ENCODE measurements at regions not wholly inside any gene's neighbourhood (a gene's known extent, or its start where the extent isn't known, plus 50 kb on each side); places are given as distances from the start of the nearest gene placed in this dataset.

DNA sequence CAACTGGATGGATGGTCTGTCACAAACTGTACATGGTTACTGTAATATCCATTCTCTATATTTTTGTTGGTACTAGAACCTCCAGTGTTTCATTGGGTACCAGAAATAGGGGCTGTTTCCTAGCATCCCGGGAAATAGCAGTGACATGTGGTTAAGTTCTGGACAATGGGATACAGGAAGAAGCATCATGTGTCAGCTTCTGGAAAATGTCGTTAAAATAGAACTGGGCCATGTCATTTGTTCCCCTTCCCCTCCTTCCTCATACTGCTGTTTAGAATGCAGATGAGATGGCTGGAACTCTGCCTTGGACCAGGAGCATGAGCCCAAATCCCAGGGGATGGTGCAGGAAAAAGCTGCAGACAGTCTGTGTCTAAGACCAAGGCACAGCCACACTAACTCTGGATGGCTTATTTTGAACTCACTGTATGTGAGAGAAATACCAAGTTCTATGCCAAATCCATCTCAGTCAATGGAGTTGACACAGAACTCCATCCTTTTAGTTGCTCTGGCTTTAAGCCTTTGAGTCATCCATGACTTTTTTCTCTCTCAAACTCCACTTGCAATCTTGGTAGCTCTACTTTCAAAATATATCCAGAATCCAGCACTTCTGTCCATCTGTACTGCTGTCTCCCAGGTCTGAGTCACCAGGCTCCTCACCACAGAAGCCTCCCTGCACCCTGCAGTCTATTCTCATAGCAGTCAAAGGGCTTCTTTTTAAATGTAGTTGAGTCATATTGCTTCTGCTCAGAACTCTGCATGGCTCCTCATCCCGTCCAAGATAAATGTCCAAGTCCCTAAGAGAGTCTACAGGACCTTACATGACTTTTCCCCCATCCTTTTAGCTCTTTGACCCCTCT, 184.2 kb downstream of the NSG2 start:
- TF ChIP-seq, protein P1, sequence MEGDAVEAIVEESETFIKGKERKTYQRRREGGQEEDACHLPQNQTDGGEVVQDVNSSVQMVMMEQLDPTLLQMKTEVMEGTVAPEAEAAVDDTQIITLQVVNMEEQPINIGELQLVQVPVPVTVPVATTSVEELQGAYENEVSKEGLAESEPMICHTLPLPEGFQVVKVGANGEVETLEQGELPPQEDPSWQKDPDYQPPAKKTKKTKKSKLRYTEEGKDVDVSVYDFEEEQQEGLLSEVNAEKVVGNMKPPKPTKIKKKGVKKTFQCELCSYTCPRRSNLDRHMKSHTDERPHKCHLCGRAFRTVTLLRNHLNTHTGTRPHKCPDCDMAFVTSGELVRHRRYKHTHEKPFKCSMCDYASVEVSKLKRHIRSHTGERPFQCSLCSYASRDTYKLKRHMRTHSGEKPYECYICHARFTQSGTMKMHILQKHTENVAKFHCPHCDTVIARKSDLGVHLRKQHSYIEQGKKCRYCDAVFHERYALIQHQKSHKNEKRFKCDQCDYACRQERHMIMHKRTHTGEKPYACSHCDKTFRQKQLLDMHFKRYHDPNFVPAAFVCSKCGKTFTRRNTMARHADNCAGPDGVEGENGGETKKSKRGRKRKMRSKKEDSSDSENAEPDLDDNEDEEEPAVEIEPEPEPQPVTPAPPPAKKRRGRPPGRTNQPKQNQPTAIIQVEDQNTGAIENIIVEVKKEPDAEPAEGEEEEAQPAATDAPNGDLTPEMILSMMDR (IDR thresholded peaks at IDR 0.05; ENCODE audit: extremely low read depth in 1 of 2, insufficient read depth in 1 of 2, low read depth in 1 of 2, low read length in 2 of 2): no peak
- TF ChIP-seq, protein P2, sequence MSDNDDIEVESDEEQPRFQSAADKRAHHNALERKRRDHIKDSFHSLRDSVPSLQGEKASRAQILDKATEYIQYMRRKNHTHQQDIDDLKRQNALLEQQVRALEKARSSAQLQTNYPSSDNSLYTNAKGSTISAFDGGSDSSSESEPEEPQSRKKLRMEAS (IDR thresholded peaks at IDR 0.05; ENCODE audit: insufficient read depth, insufficient read length): no peak
- Histone ChIP-seq H3K27me3 (ENCODE audit: control insufficient read depth in 2 of 2, insufficient read depth in 2 of 2, low read length in 2 of 2) (no peaks in the 10 kb centered on the region), H3K4me2 (ENCODE audit: insufficient read depth, low read length) (no peak overlapping the region), H3K4me1 (ENCODE audit: control insufficient read depth, extremely low read depth, insufficient read depth, low read length) (no peaks in the 10 kb centered on the region), H3K4me3 (replicated peaks in 1 of 3; ENCODE audit: insufficient read depth in 1 of 3, low read depth in 1 of 3, low read length in 3 of 3) (no peak overlapping the region), H3K9ac (replicated peaks; ENCODE audit: extremely low read depth, insufficient read depth, low read length) (no peak overlapping the region), H3K36me3 (ENCODE audit: control insufficient read depth in 2 of 2, extremely low read depth in 1 of 2, insufficient read depth in 2 of 2, low read length in 2 of 2) (no peaks in the 10 kb centered on the region), H4K20me1 (replicated peaks; ENCODE audit: control insufficient read depth, extremely low read depth, insufficient read depth, low read length) (no peaks in the 10 kb centered on the region), H3K27ac (ENCODE audit: insufficient read depth, low read depth, low read length) (no peak overlapping the region), H2AFZ (ENCODE audit: low read depth, low read length) (no peak overlapping the region), H3K79me2 (ENCODE audit: control insufficient read depth, insufficient read depth, low read length) (no peaks in the 10 kb centered on the region), H3K9me1 (replicated peaks; ENCODE audit: control insufficient read depth, extremely low read depth, insufficient read depth, low read length) (no peaks in the 10 kb centered on the region), H3K9me3 (replicated peaks; ENCODE audit: control insufficient read depth, insufficient read depth, low read length) (peaks cover 4% of the 10 kb centered on the region)
- no TSS peak for BruUV-seq (replicated peaks)
- no peak for DNase-seq (ENCODE audit: low read depth, low spot score)
- dilution Hi-C loops (cut with MboI; ENCODE audit: extremely low pct_ligation_motif_present, low sequenced_read_pairs): no loop called here
- FAIRE-seq: no peak
- intact Hi-C loops (cut with micrococcal nuclease): no loop called here
- ChIA-PET CTCF (no interaction called here), POLR2A (no interaction called here)

DNA sequence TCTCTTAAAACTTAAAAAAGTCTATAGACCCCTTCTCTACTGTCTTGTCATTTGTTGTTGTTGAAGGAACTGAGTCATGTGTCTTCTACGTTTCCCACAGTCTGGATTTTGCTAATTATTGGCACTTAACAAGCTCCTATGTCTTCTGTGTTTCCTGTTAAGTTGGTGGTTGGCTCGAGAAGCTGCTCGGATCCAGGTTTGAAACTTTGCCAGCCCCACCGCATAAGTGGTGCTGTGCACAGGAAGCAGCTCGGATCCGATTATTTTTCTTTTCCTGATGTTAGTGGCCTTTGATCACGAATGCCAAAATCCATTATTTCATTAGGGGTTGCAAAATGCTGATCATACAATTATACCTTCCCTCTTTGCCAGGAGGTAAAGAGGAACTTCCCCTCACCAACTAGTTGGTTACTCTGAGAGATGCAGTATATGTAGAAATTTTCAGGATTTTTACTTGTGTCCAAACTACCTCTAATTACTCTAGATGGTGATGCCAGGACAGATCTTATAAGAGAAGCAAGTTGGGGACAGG, 186.5 kb downstream of the NSG2 start:
- Histone ChIP-seq H4K20me1 (replicated peaks; ENCODE audit: control insufficient read depth, extremely low read depth, insufficient read depth, low read length) (no peaks in the 10 kb centered on the region), H3K9me3 (replicated peaks; ENCODE audit: control insufficient read depth, insufficient read depth, low read length) (peaks cover 9% of the 10 kb centered on the region), H3K27me3 (ENCODE audit: control insufficient read depth in 2 of 2, insufficient read depth in 2 of 2, low read length in 2 of 2) (no peaks in the 10 kb centered on the region), H3K9me1 (replicated peaks; ENCODE audit: control insufficient read depth, extremely low read depth, insufficient read depth, low read length) (no peaks in the 10 kb centered on the region), H3K27ac (ENCODE audit: insufficient read depth, low read depth, low read length) (no peak overlapping the region), H3K9ac (replicated peaks; ENCODE audit: extremely low read depth, insufficient read depth, low read length) (no peak overlapping the region), H3K79me2 (ENCODE audit: control insufficient read depth, insufficient read depth, low read length) (no peaks in the 10 kb centered on the region), H2AFZ (ENCODE audit: low read depth, low read length) (no peak overlapping the region), H3K4me3 (replicated peaks in 1 of 3; ENCODE audit: insufficient read depth in 1 of 3, low read depth in 1 of 3, low read length in 3 of 3) (no peak overlapping the region), H3K4me1 (ENCODE audit: control insufficient read depth, extremely low read depth, insufficient read depth, low read length) (no peaks in the 10 kb centered on the region), H3K36me3 (ENCODE audit: control insufficient read depth in 2 of 2, extremely low read depth in 1 of 2, insufficient read depth in 2 of 2, low read length in 2 of 2) (no peaks in the 10 kb centered on the region), H3K4me2 (ENCODE audit: insufficient read depth, low read length) (no peak overlapping the region)
- intact Hi-C loops (cut with micrococcal nuclease) (no loop called here), dilution Hi-C loops (cut with MboI; ENCODE audit: extremely low pct_ligation_motif_present, low sequenced_read_pairs) (no loop called here)
- ChIA-PET POLR2A (no interaction called here), CTCF (no interaction called here)
- DNase-seq (ENCODE audit: low read depth, low spot score): no peak
- TF ChIP-seq POLR2A (IDR thresholded peaks at IDR 0.05; ENCODE audit: low read depth, low read length) (no peak), JUN (IDR thresholded peaks at IDR 0.05; ENCODE audit: borderline replicate concordance, insufficient read depth, insufficient read length, low read depth) (no peak), FOS (IDR thresholded peaks at IDR 0.05; ENCODE audit: borderline replicate concordance, insufficient read depth, low read length) (no peak), POLR2AphosphoS5 (IDR thresholded peaks at IDR 0.05; ENCODE audit: insufficient read depth, low read depth, low read length) (no peak), MYC (IDR thresholded peaks at IDR 0.05; ENCODE audit: low read depth, low read length) (no peak), EZH2 (IDR thresholded peaks at IDR 0.05; ENCODE audit: borderline replicate concordance, low read depth, low read length, severe bottlenecking) (no peak)
- TF ChIP-seq, protein P2 (IDR thresholded peaks at IDR 0.05; ENCODE audit: insufficient read depth, insufficient read length): no peak
- BruUV-seq (replicated peaks): no TSS peak
- no peak for FAIRE-seq
